Lower leg skin (tissue), 4 donors: ENCODE measurements at regions not wholly inside any gene's neighbourhood (a gene's known extent, or its start where the extent isn't known, plus 50 kb on each side); places are given as distances from the start of the nearest gene placed in this dataset.

Experiments used
- DNase-seq, 2 donors: peaks; one replicate each; pipeline ENCODE4 v3.0.0-alpha.2; 2019; ENCODE audit warnings: low spot score in 2 of 2
- H3K4me3 ChIP-seq: fragments of 200-600 bp; sonication (generic); 2 replicates; pipeline ENCODE4 v1.5.1; 2017; ENCODE audit warnings: mild to moderate bottlenecking, low read depth; ENCODE audit not compliant: poor library complexity, severe bottlenecking
- POLR2A ChIP-seq, 2 donors: fragments of 450-650 bp; IDR thresholded peaks; one replicate each; pipeline ENCODE4 v1.6.1; 2016 to 2017; ENCODE audit warnings: antibody characterized with exemption in 2 of 2, mild to moderate bottlenecking in 1 of 2, moderate library complexity in 1 of 2
- whole genome bisulfite sequencing, 2 donors: methylation state at CpG; one replicate each; pipeline ENCODE4 v1.1.5; 2018; 5-methylcytosine and 5-hydroxymethylcytosine counted together
- intact Hi-C: fragments of 100-400 bp; cut with DNase I; formaldehyde crosslinking; loops from one replicate; pipeline ENCODE4 v1.15.0; 2023; ENCODE audit warnings: low total_unique reads
- TF ChIP-seq, protein P1 (sequence below), 3 donors: fragments of 450-650 bp; IDR thresholded peaks; one replicate each; pipeline ENCODE4 v1.5.1; 2016; ENCODE audit warnings: antibody characterized with exemption in 3 of 3, mild to moderate bottlenecking in 3 of 3, moderate library complexity in 2 of 3

DNA sequence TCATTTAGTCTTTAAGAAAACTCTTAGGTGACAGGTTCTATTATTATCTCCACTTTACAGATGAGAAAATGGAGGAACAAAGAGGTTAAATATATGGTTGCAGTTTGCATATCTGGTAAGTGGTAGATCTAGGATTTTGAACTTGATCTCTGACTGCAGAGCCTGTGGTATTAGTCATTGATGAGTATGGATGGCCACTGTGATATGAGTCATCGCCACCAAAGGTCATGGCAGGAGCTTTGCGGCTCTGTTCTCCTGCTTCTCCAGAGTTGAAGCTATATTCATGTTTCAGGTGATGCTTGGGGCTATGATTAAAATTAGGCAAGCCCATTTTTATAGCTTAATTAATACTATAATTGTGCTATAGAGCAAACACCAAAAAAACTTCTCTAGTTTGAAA lies 306.2 kb upstream of the DPPA4 start:
- TF ChIP-seq POLR2A (IDR thresholded peaks at IDR 0.05): no peak
- TF ChIP-seq, protein P1, sequence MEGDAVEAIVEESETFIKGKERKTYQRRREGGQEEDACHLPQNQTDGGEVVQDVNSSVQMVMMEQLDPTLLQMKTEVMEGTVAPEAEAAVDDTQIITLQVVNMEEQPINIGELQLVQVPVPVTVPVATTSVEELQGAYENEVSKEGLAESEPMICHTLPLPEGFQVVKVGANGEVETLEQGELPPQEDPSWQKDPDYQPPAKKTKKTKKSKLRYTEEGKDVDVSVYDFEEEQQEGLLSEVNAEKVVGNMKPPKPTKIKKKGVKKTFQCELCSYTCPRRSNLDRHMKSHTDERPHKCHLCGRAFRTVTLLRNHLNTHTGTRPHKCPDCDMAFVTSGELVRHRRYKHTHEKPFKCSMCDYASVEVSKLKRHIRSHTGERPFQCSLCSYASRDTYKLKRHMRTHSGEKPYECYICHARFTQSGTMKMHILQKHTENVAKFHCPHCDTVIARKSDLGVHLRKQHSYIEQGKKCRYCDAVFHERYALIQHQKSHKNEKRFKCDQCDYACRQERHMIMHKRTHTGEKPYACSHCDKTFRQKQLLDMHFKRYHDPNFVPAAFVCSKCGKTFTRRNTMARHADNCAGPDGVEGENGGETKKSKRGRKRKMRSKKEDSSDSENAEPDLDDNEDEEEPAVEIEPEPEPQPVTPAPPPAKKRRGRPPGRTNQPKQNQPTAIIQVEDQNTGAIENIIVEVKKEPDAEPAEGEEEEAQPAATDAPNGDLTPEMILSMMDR (IDR thresholded peaks at IDR 0.05): no peak
- WGBS, 2 donors: 36 to 89% methylated on average over 2 of the region's 2 CpGs
- no peak for DNase-seq
- intact Hi-C loops: no loop called here
- no peak overlapping the region for H3K4me3 ChIP-seq

DNA sequence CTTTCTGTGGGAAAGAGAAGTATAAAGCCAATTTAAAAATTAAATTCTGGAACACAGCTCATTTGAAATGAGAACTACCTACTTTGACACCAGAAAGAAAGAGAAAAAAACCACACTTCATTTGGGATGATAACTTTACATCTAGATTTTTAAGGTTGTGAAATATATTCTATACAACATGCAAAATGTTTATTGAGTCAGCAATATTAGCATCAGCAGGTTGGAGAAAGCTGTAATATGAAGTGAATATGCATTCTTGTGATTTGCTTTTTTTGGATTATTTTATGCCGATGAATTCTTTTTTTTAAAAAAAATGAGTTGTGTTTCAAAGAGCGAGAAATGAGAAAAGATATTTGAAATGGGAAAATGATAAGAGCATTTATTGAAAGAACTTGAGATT lies 307.0 kb upstream of the DPPA4 start:
- no peak overlapping the region for H3K4me3 ChIP-seq
- DNase-seq: no peak
- WGBS, 2 donors: 89 to 92% methylated on average over 2 of the region's 2 CpGs
- intact Hi-C loops: no loop called here
- TF ChIP-seq, protein P1 (IDR thresholded peaks at IDR 0.05): no peak
- TF ChIP-seq POLR2A (IDR thresholded peaks at IDR 0.05): no peak

DNA sequence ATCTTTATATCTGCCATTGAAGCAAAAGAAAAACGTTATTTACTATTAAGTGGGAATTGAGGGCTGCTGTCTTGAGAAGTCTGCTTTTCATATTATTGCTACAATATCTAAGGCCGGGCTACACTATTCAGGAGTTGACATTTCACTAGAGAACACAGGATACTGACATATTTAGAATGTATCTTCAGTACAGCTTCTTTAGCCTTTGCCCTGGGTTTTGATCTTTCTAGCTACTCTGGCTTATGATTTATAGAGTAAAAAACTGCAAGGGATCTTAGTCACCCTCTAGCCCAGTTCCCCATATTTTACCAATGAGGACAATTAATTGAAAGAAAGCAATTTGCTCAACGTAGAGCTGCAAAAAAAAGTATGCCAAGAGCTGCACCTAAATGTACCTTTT lies 307.4 kb upstream of the DPPA4 start:
- H3K4me3 ChIP-seq: no peak overlapping the region
- DNase-seq: no peak
- intact Hi-C loops: no loop called here
- TF ChIP-seq, protein P1 (IDR thresholded peaks at IDR 0.05): no peak
- no peak for TF ChIP-seq POLR2A (IDR thresholded peaks at IDR 0.05)
- WGBS, 2 donors: 44 to 52% methylated on average over 3 of the region's 3 CpGs

DNA sequence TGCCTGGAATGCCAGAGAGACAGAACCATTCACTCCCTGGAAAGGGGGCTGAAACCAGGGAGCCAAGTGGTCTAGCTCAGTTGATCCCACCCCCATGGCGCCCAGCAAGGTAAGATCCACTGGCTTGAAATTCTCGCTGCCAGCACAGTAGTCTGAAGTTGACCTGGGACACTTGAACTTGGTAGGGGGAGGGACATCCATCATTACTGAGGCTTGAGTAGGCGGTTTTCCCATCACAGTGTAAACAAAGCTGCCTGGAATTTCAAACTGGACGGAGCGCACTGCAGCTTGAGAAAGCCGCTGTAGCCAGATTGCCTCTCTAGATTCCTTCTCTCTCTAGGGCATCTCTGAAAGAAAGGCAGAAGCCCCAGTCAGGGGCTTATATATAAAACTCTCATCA lies 310.7 kb upstream of the DPPA4 start:
- no peak overlapping the region for H3K4me3 ChIP-seq
- DNase-seq: no peak
- intact Hi-C loops: no loop called here
- TF ChIP-seq, protein P1 (IDR thresholded peaks at IDR 0.05): no peak
- no peak for TF ChIP-seq POLR2A (IDR thresholded peaks at IDR 0.05)
- 81 to 88% methylated on average over 6 of the region's 6 CpGs for WGBS, 2 donors

DNA sequence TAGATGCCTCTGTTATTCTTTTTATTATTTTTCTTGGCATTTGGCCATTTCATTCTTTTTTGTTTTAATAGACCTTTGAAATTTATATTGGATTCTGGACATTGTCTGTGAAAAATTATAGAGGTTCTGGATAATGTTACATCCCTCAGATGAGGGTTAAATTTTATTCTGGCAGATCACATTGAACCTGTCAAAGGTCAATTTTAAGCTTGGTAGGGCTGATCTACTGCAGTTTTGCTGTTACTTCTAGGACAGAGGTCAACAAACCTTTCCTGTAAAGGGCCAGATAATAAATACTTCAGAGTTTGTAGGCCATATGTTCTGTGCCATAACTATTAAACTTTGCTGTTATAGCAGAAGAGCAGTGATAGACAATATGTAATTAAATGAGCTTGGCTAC lies 318.9 kb upstream of the DPPA4 start:
- no peak for DNase-seq
- H3K4me3 ChIP-seq: no peak overlapping the region
- TF ChIP-seq, protein P1 (IDR thresholded peaks at IDR 0.05): no peak
- no peak for TF ChIP-seq POLR2A (IDR thresholded peaks at IDR 0.05)
- intact Hi-C loops: no loop called here

DNA sequence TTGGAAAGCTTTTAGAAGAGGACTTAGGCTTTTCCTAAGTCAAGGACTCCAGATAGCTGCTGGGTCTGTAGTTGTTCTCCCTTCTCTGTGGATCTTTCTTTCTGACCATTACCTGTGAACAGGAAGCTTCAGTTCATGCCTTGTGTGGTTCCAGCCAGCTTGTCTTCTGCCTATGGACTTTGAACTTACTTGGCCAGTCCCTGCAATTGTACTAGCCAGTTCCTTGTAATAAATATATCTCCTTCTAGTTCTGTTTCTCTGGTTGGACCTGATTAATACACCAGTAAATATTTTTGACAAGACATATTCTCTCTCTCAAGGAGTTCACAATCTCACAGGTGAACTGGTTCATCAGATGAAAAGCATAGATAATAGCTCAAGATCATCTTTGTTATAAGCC lies 341.3 kb upstream of the DPPA4 start:
- H3K4me3 ChIP-seq: no peak overlapping the region
- TF ChIP-seq, protein P1 (IDR thresholded peaks at IDR 0.05): no peak
- no peak for TF ChIP-seq POLR2A (IDR thresholded peaks at IDR 0.05)
- no peak for DNase-seq
- intact Hi-C loops: no loop called here
